HG03457 (cell line): ENCODE measurements at regions not wholly inside any gene's neighbourhood (a gene's known extent, or its start where the extent isn't known, plus 50 kb on each side); places are given as distances from the start of the nearest gene placed in this dataset.

Experiments
- ATAC-seq: cut with Tn5 transposase; IDR thresholded peaks from one replicate; pipeline ENCODE4 v1.9.1; 2021; ENCODE audit warnings: moderate number of reproducible peaks; ENCODE audit not compliant: unreplicated experiment

DNA sequence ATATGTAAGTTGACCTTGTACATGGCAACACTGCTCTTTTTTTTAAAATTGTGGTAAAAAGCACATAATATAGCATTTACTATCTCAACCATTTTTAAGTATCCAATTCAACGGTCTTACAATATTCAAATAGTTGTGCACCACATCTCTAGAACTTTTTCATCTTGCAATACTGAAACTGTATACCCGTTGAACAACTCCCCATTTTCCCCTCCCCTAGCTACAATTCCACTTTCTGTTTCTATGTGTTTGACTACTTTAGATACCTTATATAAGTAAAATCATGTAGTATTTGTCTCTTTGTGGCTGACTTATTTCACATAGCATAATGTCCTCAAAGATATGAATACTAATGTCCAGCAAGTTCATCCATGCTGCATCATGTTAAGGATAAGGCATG, 452.1 kb downstream of the TXNL1 start:
- no peak for ATAC-seq

- ATAC-seq, result no peak
Measured at GRCh38 chr18:56185126-56185525, 453.3 kb downstream of the TXNL1 start.

DNA sequence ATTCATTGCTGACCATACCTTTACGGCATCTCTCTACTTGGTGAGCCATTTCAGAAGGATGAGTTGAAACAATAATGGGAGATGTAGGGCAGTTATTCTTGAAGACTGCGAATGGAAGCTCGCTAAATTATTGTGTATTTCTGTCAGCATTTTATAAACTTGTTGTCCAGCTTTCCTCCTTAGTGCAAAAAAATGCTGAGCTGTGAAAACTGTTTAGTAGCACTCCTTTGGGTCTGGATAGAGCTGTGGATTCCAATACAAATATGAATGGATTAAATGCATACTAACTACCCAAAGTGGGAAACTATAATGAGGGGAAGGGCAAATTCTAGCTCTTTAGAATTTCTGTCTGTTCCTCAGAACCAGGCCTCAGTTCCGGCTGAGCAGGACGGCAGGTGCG, 461.6 kb downstream of the TXNL1 start:
- no peak for ATAC-seq

DNA sequence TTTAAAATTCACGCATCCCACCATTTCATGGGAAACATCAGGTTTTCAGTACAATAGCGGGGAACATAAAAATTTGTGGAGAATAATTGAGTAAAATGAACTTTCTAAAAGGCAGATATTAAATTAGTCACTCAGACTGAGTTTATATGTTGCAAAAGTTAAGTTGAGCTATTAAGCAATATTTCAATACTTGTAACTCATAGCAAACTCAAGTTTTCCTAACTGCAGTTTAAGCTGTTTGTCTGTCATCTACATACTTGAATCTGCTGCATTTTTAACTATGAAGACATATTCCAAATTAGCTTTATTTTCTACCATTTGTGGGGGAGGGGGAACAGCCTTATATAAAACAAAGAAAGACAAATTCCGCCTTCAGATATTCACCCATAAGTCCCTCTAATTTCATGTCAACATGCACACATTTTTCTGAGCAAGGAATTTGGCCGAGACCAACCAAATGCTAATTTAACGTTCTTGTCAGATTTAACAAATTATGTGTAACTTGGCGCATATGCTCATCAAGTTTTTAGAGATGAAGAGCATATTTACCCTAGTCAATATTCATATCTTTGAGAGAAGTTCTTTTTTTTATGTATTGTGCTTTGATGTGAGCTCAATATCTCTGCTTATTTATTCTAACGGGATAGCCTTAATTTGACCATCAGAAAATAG, 462.9 kb downstream of the TXNL1 start:
- no peak for ATAC-seq

GRCh38 chr18:56173542-56174220, 464.7 kb downstream of the TXNL1 start:
- ATAC-seq, result no peak

DNA sequence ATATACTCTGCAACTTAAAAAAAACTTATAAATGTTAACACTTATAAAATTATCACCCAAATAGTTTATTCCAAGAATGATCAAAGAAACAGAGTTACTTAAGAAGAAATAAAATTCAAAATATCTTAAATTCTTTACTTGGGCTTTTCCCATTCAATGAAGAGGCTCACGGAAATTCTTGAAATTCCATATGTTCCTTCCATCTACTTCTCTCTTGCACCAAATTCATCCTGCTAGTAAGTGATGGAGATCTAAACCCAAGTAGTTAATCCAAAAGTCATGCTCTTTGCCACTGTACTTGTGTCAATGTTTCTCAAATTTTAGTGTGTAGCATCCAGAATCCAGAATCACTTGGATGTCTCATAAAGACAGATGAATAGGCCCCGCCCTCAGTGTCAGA, 465.9 kb downstream of the TXNL1 start:
- ATAC-seq, result no peak

DNA sequence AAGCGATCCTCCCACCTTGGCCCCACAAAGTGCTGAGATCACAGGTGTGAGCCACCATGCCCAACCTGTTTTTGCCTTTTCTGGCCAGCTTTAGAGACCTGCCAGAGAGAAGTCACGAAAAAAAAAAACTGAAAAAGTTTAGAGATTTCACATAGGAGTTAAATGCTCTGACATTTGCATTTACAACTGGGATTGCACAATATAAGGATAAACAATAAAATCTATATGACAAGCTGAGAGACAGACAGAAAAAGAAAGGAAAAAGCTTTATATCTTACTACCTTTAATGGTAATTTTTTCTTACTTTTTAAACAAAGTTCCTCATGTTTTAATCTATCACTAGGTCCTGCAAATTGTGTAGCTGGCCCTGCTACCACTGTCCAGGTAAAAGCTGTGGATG, 466.5 kb downstream of the TXNL1 start:
- ATAC-seq, result no peak

DNA sequence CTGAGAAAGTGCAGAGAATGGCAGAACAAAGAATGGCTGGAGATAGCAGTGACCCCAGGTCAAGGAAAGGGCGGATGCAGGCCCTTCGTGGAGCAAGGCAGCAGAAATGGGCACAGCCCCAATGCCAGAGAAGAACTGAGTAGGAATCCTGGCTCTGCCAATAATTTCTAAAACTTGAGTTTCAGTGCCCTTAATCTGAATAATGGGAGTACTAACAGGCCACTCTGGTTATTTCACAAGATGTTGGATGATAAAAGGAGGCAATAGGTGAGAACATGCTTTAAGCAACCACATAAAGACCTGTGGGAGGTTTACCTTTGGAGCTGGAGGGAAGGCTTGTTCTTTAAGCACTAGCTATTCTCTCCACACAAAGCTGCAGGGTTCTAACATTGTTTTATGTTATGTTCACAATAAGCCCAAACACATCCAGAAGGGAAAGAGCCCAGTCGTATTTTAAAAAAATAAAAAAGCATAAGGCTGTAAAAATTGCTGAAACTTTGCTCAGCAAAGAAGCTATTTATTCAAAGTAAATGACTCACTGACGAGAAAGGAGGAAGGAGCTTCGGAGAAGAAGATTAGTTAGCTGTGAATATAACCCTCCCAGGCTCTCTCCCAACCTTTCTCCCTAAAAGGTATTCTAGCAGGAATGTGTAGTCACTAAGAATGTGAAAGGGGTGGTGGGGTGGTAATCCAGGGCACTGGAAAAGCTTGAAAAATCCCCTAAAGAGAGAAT, 470.2 kb downstream of the TXNL1 start:
- ATAC-seq, result no peak

DNA sequence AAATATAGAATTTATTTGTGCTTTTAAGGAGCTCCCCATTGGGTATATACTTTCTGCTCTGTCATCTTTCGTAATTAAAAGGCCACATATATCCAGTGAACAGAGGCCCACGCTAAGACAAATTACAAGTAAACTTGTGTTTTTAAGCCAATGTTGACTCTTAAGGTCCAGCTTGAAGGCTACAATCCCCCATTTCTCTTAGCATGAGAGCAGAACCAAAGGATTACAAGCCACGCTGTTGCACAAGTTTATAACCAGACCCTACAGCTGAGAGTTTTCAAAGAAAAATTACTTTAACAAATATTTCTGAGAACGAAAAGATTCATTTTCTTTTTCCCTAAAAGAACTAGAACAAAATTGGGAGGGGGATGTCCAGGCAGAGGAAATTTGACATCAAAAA, 471.0 kb downstream of the TXNL1 start:
- no peak for ATAC-seq

DNA sequence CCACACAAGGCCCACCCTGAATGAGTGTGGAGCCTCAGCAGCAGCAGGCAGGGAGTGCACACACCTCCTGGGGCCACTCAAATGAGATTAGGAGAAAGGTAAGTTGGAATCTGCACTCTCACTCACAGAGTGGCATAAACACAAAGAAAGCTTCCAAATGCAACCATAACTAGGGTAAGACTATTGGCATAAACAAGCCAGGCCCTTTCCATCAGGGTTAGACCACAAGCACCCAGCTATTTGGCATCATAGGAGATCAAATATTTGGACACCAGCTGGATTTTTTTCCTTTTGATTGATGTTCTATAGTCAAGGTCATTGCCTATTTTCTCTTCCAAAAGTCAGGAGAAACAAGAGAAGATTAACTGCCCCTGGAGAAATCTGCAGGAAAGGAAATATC, 471.5 kb downstream of the TXNL1 start:
- no peak for ATAC-seq

- no peak for ATAC-seq
Measured at GRCh38 chr18:56165601-56166355, 472.6 kb downstream of the TXNL1 start.

DNA sequence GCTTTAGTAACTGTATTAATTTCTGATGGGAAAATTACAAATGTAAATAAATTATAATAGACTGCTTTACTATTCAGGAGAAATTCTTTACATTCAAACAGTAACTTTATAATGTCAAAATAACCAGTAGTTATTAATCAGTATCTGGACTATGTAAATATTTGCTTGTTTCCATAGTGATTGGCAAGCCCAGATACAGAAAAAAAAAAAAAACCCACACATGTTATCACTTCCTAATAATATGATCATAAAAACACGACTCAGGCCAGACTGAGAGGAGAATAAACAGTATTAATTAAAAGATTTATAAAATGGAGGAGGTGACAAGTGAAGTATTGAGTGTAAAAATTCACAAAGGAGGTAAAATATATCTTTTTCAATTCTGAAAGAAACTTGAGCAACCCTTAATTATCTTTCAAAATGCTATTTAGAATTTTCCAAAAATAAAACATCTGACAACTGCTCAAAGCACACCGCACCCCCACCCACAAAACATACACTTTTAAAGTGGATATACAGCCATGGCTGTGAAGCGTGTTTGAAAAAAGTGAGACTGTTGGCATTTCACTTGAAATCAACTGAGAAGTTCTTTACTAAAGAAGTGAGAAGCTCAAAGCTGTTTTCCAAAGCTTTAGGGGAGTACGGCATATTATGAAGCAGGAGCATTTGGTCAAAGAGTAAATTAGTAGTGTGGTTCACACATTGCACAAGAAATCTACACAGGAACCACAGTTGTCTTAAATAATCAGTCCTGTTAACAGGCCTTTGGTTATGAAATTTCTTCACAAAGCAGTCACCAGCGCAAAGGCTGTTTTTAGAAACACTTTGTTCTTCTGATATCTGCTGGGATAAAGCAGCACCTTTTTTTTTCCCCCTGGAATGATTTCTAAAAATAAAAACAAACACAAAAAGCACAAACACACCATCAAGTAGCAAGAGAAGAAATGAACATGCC, 475.8 kb downstream of the TXNL1 start:
- ATAC-seq, result no peak

- ATAC-seq, result no peak
Measured at GRCh38 chr18:56161566-56162260, 476.7 kb downstream of the TXNL1 start.

GRCh38 chr18:56158676-56159075, 479.7 kb downstream of the TXNL1 start:
- ATAC-seq, result no peak

DNA sequence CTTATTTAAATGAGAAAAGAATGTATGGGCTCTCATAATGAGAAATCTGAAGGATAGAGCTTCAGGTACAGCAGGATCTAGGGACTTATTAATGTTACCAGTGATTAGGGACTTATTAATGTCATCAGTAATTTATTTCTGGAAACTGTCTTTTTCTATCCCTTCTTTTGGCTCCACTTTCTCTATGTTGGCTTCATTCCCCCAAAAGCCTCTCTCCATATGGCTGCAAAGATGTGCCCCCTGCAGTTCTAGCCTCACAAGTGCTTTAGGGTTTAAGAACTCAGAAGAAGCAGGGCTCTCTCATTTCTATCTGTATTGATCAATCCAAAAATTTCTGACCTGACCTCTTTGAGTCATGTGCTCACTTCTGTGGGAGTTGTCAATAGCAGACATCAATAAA, 480.9 kb downstream of the TXNL1 start:
- ATAC-seq, result no peak

GRCh38 chr18:56152551-56153310, 485.7 kb downstream of the TXNL1 start:
- no peak for ATAC-seq

DNA sequence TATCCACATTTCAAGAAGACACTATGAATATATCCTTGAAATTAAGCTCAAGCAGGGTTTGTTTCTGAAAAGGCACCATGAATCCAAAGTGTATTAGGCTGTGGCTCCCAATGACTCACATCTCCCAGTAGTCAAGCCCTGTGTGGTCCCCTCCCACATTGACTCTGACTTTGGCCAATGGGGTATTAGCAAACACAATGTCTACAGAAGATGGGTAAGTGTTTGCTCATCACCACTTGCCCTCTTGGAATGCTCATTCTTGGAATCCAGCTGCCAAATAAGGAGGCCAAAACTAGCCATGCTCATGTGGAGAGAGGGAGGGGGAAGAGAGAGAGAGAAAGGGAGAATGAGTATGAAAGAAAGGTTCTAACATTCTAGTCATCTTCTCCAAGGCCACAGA, 490.0 kb downstream of the TXNL1 start:
- ATAC-seq, result no peak

DNA sequence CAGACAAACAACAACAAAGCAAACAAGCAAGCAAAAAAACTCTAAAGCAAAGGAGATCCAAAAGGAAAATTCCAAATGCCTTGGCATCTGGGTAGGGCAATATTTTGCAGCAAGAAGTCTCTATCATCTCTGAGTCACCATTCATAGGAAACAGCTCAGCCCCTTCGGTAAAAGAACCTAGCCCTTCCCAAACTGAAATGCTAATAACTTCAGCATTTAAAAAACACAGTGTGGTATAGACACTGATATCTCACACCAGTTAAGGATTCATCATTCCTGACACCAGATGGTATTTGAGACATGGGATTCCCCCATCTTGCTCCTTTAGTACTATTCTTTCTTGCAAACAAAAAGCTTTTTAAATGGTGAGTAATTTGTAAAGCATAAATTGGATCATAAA, 491.8 kb downstream of the TXNL1 start:
- no peak for ATAC-seq

DNA sequence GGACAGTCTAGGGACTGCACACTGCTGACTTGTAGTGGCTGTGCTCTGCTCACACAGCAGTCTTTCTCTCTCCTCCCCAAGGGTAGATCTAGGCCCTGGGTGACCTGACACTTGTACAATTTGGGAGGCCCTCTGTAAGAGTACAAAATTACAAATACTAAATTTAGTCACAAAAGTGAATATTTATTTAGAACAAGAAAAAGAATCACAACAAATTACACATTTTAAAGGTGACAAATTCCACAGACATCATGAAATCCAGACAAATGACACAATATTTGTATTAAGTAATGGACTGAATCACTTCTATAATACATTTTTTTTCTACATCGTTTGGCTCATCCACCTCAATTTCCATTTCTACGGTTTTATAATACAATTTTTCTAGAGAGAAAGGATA, 496.4 kb downstream of the TXNL1 start:
- ATAC-seq, result no peak
